H9 (cell line): ENCODE measurements at regions not wholly inside any gene's neighbourhood (a gene's known extent, or its start where the extent isn't known, plus 50 kb on each side); places are given as distances from the start of the nearest gene placed in this dataset.

Source experiments
- DNase-seq: peaks from one replicate; pipeline ENCODE4 v3.0.0-alpha.2; 2017
- H2AFZ ChIP-seq: one replicate; pipeline ENCODE4 v1.6.1; 2013; ENCODE audit warnings: mild to moderate bottlenecking, low read length, control low read depth, moderate library complexity
- H2AK5ac ChIP-seq: 2 replicates; pipeline ENCODE4 v1.6.1; 2013; ENCODE audit warnings: low read length, control low read depth, mixed read lengths; ENCODE audit not compliant: insufficient read length
- H2BK120ac ChIP-seq: one replicate; pipeline ENCODE4 v1.6.1; 2013; ENCODE audit warnings: low read depth, mild to moderate bottlenecking, low read length, control low read depth, inconsistent platforms; ENCODE audit not compliant: poor library complexity, severe bottlenecking
- H2BK12ac ChIP-seq: 2 replicates; pipeline ENCODE4 v1.6.1; 2013; ENCODE audit warnings: low read length, control low read depth, mixed read lengths, low read depth; ENCODE audit not compliant: insufficient read length
- H2BK15ac ChIP-seq: 2 replicates; pipeline ENCODE4 v1.6.1; 2013; ENCODE audit warnings: low read depth, low read length, control low read depth
- H2BK20ac ChIP-seq: one replicate; pipeline ENCODE4 v1.6.1; 2013; ENCODE audit warnings: low read depth, mild to moderate bottlenecking, low read length, control low read depth, inconsistent platforms; ENCODE audit not compliant: poor library complexity, severe bottlenecking
- H2BK5ac ChIP-seq: 2 replicates; pipeline ENCODE4 v1.6.1; 2013; ENCODE audit warnings: low read length, control low read depth, mixed read lengths; ENCODE audit not compliant: insufficient read length
- H3K14ac ChIP-seq: 2 replicates; pipeline ENCODE4 v1.6.1; 2013; ENCODE audit warnings: low read length, control low read depth; ENCODE audit not compliant: insufficient read depth
- H3K18ac ChIP-seq: 2 replicates; pipeline ENCODE4 v1.6.1; 2013; ENCODE audit warnings: low read depth, mild to moderate bottlenecking, mixed read lengths, low read length, control low read depth; ENCODE audit not compliant: insufficient read length
- H3K23ac ChIP-seq: 2 replicates; pipeline ENCODE4 v1.6.1; 2013; ENCODE audit warnings: low read length, control low read depth, mixed read lengths, low read depth; ENCODE audit not compliant: insufficient read length
- H3K23me2 ChIP-seq: 2 replicates; pipeline ENCODE4 v1.6.1; 2013; ENCODE audit warnings: low read depth, mild to moderate bottlenecking, mixed read lengths, low read length, control low read depth; ENCODE audit not compliant: insufficient read length, poor library complexity, severe bottlenecking
- H3K27ac ChIP-seq: 2 replicates; pipeline ENCODE4 v1.5.1; 2013; ENCODE audit warnings: low read length, control low read depth, mixed read lengths, low read depth; ENCODE audit not compliant: insufficient read length
- H3K27me3 ChIP-seq: 2 replicates; pipeline ENCODE4 v1.6.1; 2013; ENCODE audit warnings: low read length, control low read depth, inconsistent platforms; ENCODE audit not compliant: insufficient read depth
- H3K4ac ChIP-seq: 2 replicates; pipeline ENCODE4 v1.6.1; 2013; ENCODE audit warnings: low read depth, mild to moderate bottlenecking, control low read depth, inconsistent platforms, low read length, moderate library complexity
- H3K4me1 ChIP-seq: 2 replicates; pipeline ENCODE4 v1.6.1; 2013; ENCODE audit warnings: low read length, control low read depth, inconsistent platforms; ENCODE audit not compliant: insufficient read depth
- H3K4me2 ChIP-seq: 2 replicates; pipeline ENCODE4 v1.6.1; 2013; ENCODE audit warnings: low read length, control low read depth, mixed read lengths; ENCODE audit not compliant: insufficient read length, insufficient read depth
- H3K56ac ChIP-seq: 2 replicates; pipeline ENCODE4 v1.6.1; 2013; ENCODE audit warnings: low read depth, mild to moderate bottlenecking, mixed read lengths, low read length, control low read depth; ENCODE audit not compliant: insufficient read length
- H3K79me1 ChIP-seq: 2 replicates; pipeline ENCODE4 v1.6.1; 2013; ENCODE audit warnings: low read depth, mild to moderate bottlenecking, moderate library complexity, low read length, control low read depth, inconsistent platforms; ENCODE audit not compliant: insufficient read depth, poor library complexity, severe bottlenecking
- H3K79me2 ChIP-seq: 2 replicates; pipeline ENCODE4 v1.6.1; 2013; ENCODE audit warnings: low read length, control low read depth, inconsistent platforms; ENCODE audit not compliant: insufficient read depth
- H3K9ac ChIP-seq: 2 replicates; pipeline ENCODE4 v1.6.1; 2013; ENCODE audit warnings: low read length, control low read depth, mixed read lengths; ENCODE audit not compliant: insufficient read length; ENCODE audit errors: extremely low read depth
- H3K9me3 ChIP-seq: one replicate; pipeline ENCODE4 v1.6.1; 2013; ENCODE audit warnings: low read depth, low read length, inconsistent platforms; ENCODE audit not compliant: control insufficient read depth
- H3T11ph ChIP-seq: one replicate; pipeline ENCODE4 v1.6.1; 2013; ENCODE audit warnings: mild to moderate bottlenecking, low read length, control low read depth, inconsistent platforms
- H4K20me1 ChIP-seq: one replicate; pipeline ENCODE4 v1.6.1; 2013; ENCODE audit not compliant: control insufficient read depth, insufficient read length, insufficient read depth
- H4K5ac ChIP-seq: 2 replicates; pipeline ENCODE4 v1.6.1; 2013; ENCODE audit warnings: low read depth, mild to moderate bottlenecking, mixed read lengths, low read length, control low read depth; ENCODE audit not compliant: insufficient read length
- H4K8ac ChIP-seq: replicated peaks from 2 replicates; pipeline ENCODE4 v1.6.1; 2013; ENCODE audit warnings: low read length, control low read depth, mixed read lengths, low read depth; ENCODE audit not compliant: insufficient read length
- H4K91ac ChIP-seq: 2 replicates; pipeline ENCODE4 v1.6.1; 2013; ENCODE audit warnings: low read depth, mild to moderate bottlenecking, moderate library complexity, mixed read lengths, low read length, control low read depth; ENCODE audit not compliant: insufficient read length
- H3K27ac Mint-ChIP-seq, 3 experiments: 2 replicates in 2 of 3; 3 replicates in 1 of 3; pipeline ENCODE4 v1.8.0; 2020 to 2021; ENCODE audit warnings: mixed read lengths in 3 of 3, mild to moderate bottlenecking in 1 of 3, moderate library complexity in 1 of 3
- H3K27me3 Mint-ChIP-seq: 2 replicates; pipeline ENCODE4 v1.8.0; 2021; ENCODE audit warnings: low read depth, mild to moderate bottlenecking, moderate library complexity, mixed read lengths
- H3K36me3 Mint-ChIP-seq, 3 experiments: 2 replicates in 2 of 3; 3 replicates in 1 of 3; pipeline ENCODE4 v1.8.0; 2020 to 2021; ENCODE audit warnings: low read depth in 3 of 3, mixed read lengths in 3 of 3; ENCODE audit not compliant: insufficient read depth in 1 of 3
- H3K4me1 Mint-ChIP-seq, 2 experiments: 2 replicates each; pipeline ENCODE4 v1.8.0; 2020; ENCODE audit warnings: mixed read lengths in 2 of 2
- H3K4me3 Mint-ChIP-seq, 2 experiments: 2 replicates in 1 of 2; 3 replicates in 1 of 2; pipeline ENCODE4 v1.8.0; 2020 to 2021; ENCODE audit warnings: mild to moderate bottlenecking in 2 of 2, mixed read lengths in 2 of 2, moderate library complexity in 1 of 2
- H3K9me3 Mint-ChIP-seq, 2 experiments: 2 replicates in 1 of 2; 3 replicates in 1 of 2; pipeline ENCODE4 v1.8.0; 2020; ENCODE audit warnings: mild to moderate bottlenecking in 2 of 2, mixed read lengths in 2 of 2, moderate library complexity in 1 of 2
- CTCF ChIP-seq: fragments of 200-600 bp; sonication (generic); conservative IDR thresholded peaks from 3 replicates; pipeline ENCODE4 v1.8.0; 2021; ENCODE audit warnings: antibody characterized with exemption, mild to moderate bottlenecking
- WGBS: extraction: QIAGEN DNeasy Blood & Tissue Kit; methylation state at CpG from one replicate; pipeline ENCODE4 v1.1.7; 2013; ENCODE audit warnings: missing lambda C conversion rate, low lambda C conversion rate, mixed read lengths; ENCODE audit not compliant: insufficient read length; ENCODE audit errors: extremely low coverage; 5-methylcytosine and 5-hydroxymethylcytosine counted together

- H3K9ac ChIP-seq, result no peak overlapping the region
- no peak overlapping the region for H2BK12ac ChIP-seq
- H4K8ac ChIP-seq, result no peak overlapping the region
- H2BK15ac ChIP-seq, result no peak overlapping the region
- no peak overlapping the region for H2AFZ ChIP-seq
- H3K79me2 ChIP-seq, result no peaks in the 10 kb centered on the region
- no peak overlapping the region for H3K23ac ChIP-seq
- no peak overlapping the region for H3T11ph ChIP-seq
- H3K18ac ChIP-seq, result no peak overlapping the region
- peaks cover 2 to 5% of the 10 kb centered on the region in 2 experiments; a peak in 3 of 4 replicates for H3K4me1 Mint-ChIP-seq
- peaks cover 7% of the 10 kb centered on the region for H3K27me3 Mint-ChIP-seq
- no peak overlapping the region for H3K4me3 Mint-ChIP-seq
- TF ChIP-seq CTCF, result no peak
- no peak overlapping the region for H3K56ac ChIP-seq
- no peak overlapping the region for H3K4ac ChIP-seq
- H3K9me3 ChIP-seq, result no peaks in the 10 kb centered on the region
- no peak overlapping the region for H3K14ac ChIP-seq
- no peak overlapping the region for H3K27ac ChIP-seq
- WGBS, result no CpG with 5 or more reads among the region's 3 CpGs
- H3K27me3 ChIP-seq, result no peaks in the 10 kb centered on the region
- no peaks in the 10 kb centered on the region for H3K36me3 Mint-ChIP-seq
- H4K20me1 ChIP-seq, result no peaks in the 10 kb centered on the region
- H2BK120ac ChIP-seq, result no peak overlapping the region
- no peaks in the 10 kb centered on the region for H3K23me2 ChIP-seq
- H2AK5ac ChIP-seq, result no peak overlapping the region
- no peak overlapping the region for H3K27ac Mint-ChIP-seq
- no peak overlapping the region for H2BK5ac ChIP-seq
- no peak overlapping the region for H3K4me2 ChIP-seq
- H3K4me1 ChIP-seq, result no peaks in the 10 kb centered on the region
- no peak overlapping the region for H4K91ac ChIP-seq
- H3K9me3 Mint-ChIP-seq, result 0 out of 5 replicates have a peak, but pooled peaks cover 0 to 3% of the 10 kb centered on the region in 2 experiments
- no peak for DNase-seq
- H2BK20ac ChIP-seq, result no peak overlapping the region
- no peaks in the 10 kb centered on the region for H3K79me1 ChIP-seq
- no peak overlapping the region for H4K5ac ChIP-seq
These were observed 59.1 kb upstream of the CCL2 start for GRCh38 chr17:34195987-34196386.
